Neural progenitor cell (in vitro differentiated cells): ENCODE measurements at regions not wholly inside any gene's neighbourhood (a gene's known extent, or its start where the extent isn't known, plus 50 kb on each side); places are given as distances from the start of the nearest gene placed in this dataset.

Experiments
- DNase-seq: peaks from one replicate; pipeline ENCODE4 v3.0.0-alpha.2; 2016; ENCODE audit warnings: low spot score
- H2AFZ ChIP-seq: fragments of 200-600 bp; sonication (generic); replicated peaks from 2 replicates; pipeline ENCODE4 v1.6.1; 2016; ENCODE audit warnings: antibody characterized with exemption
- H3F3A ChIP-seq: fragments of 200-600 bp; sonication (generic); 2 replicates; pipeline ENCODE4 v1.6.1; 2016; ENCODE audit warnings: antibody characterized with exemption, low read depth
- H3K27ac ChIP-seq: fragments of 200-600 bp; sonication (generic); 2 replicates; pipeline ENCODE4 v1.5.1; 2016; ENCODE audit warnings: mild to moderate bottlenecking
- H3K27me3 ChIP-seq: fragments of 200-600 bp; sonication (generic); 2 replicates; pipeline ENCODE4 v1.6.1; 2016; ENCODE audit warnings: mild to moderate bottlenecking, moderate library complexity
- H3K36me3 ChIP-seq: fragments of 200-600 bp; sonication (generic); 2 replicates; pipeline ENCODE4 v1.5.1; 2016
- H3K4me1 ChIP-seq: fragments of 200-600 bp; sonication (generic); 2 replicates; pipeline ENCODE4 v1.6.1; 2016; ENCODE audit warnings: mixed run types
- H3K4me2 ChIP-seq: fragments of 200-600 bp; sonication (generic); 2 replicates; pipeline ENCODE4 v1.6.1; 2016
- H3K4me3 ChIP-seq: fragments of 200-600 bp; sonication (generic); 2 replicates; pipeline ENCODE4 v1.5.1; 2016
- H3K79me2 ChIP-seq: fragments of 200-600 bp; sonication (generic); 2 replicates; pipeline ENCODE4 v1.6.1; 2016; ENCODE audit warnings: low read depth
- H3K9ac ChIP-seq: fragments of 200-600 bp; sonication (generic); 2 replicates; pipeline ENCODE4 v1.6.1; 2016
- H3K9me3 ChIP-seq: fragments of 200-600 bp; sonication (generic); 2 replicates; pipeline ENCODE4 v1.5.1; 2016; ENCODE audit warnings: low read depth
- H4K20me1 ChIP-seq: fragments of 200-600 bp; sonication (generic); 2 replicates; pipeline ENCODE4 v1.6.1; 2016; ENCODE audit warnings: low read depth
- H3K27ac Mint-ChIP-seq: 3 replicates; pipeline ENCODE4 v1.8.0; 2021; ENCODE audit warnings: mixed read lengths
- H3K27me3 Mint-ChIP-seq: 2 replicates; pipeline ENCODE4 v1.8.0; 2022; ENCODE audit warnings: low read depth, mild to moderate bottlenecking, inconsistent platforms, moderate library complexity, mixed read lengths; ENCODE audit not compliant: insufficient read depth
- H3K36me3 Mint-ChIP-seq: 3 replicates; pipeline ENCODE4 v1.8.0; 2021; ENCODE audit warnings: mixed read lengths
- H3K4me1 Mint-ChIP-seq: 3 replicates; pipeline ENCODE4 v1.8.0; 2021; ENCODE audit warnings: mixed read lengths
- H3K4me3 Mint-ChIP-seq: 3 replicates; pipeline ENCODE4 v1.8.0; 2021; ENCODE audit warnings: mild to moderate bottlenecking, moderate library complexity, mixed read lengths
- H3K9me3 Mint-ChIP-seq: 3 replicates; pipeline ENCODE4 v1.8.0; 2020; ENCODE audit warnings: mixed read lengths
- EZH2 ChIP-seq: fragments of 200-600 bp; sonication (generic); IDR thresholded peaks from 2 replicates; pipeline ENCODE4 v1.6.1; 2017; ENCODE audit warnings: antibody characterized with exemption, mild to moderate bottlenecking, moderate library complexity
- EZH2phosphoT487 ChIP-seq: fragments of 200-600 bp; sonication (generic); IDR thresholded peaks from 2 replicates; pipeline ENCODE4 v1.6.1; 2017; ENCODE audit warnings: antibody characterized with exemption
- TF ChIP-seq, protein P1 (sequence below): fragments of 200-600 bp; sonication (generic); IDR thresholded peaks from 2 replicates; pipeline ENCODE4 v1.5.1; 2017; ENCODE audit warnings: antibody characterized with exemption, mild to moderate bottlenecking

DNA sequence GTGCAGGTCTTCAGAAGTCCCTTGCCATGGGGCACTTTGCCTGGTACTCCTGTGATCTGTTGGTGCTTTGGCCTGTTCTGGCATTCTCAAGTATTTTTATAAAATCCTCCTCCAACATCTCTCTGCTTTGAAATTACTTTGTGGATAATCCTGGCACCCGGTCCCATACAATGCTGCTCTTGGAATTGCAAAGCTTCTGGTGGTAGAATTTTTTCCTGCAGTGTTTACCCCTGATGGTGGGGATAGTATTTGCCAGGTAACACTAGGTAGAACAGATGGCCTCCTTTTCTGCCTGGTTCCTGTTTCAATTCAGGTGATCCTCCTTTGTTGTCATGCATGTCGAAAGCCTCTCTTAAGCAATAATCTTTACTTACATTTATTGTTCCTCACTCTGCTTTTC, 109.8 kb upstream of the ATP10B start:
- no peaks in the 10 kb centered on the region for H3K79me2 ChIP-seq
- H3K36me3 ChIP-seq, result no peaks in the 10 kb centered on the region
- H4K20me1 ChIP-seq, result no peaks in the 10 kb centered on the region
- Mint-ChIP-seq H3K4me1 (peaks cover 9% of the 10 kb centered on the region), H3K9me3 (no peaks in the 10 kb centered on the region), H3K27me3 (no peaks in the 10 kb centered on the region), H3K27ac (no peak overlapping the region), H3K36me3 (no peaks in the 10 kb centered on the region), H3K4me3 (no peak overlapping the region)
- no peak overlapping the region for H2AFZ ChIP-seq
- H3K27ac ChIP-seq, result no peak overlapping the region
- peaks cover 4% of the 10 kb centered on the region for H3K4me1 ChIP-seq
- no peaks in the 10 kb centered on the region for H3F3A ChIP-seq
- H3K4me2 ChIP-seq, result no peak overlapping the region
- DNase-seq, result no peak
- H3K4me3 ChIP-seq, result no peak overlapping the region
- H3K27me3 ChIP-seq, result no peaks in the 10 kb centered on the region
- H3K9me3 ChIP-seq, result no peaks in the 10 kb centered on the region
- TF ChIP-seq, protein P1, sequence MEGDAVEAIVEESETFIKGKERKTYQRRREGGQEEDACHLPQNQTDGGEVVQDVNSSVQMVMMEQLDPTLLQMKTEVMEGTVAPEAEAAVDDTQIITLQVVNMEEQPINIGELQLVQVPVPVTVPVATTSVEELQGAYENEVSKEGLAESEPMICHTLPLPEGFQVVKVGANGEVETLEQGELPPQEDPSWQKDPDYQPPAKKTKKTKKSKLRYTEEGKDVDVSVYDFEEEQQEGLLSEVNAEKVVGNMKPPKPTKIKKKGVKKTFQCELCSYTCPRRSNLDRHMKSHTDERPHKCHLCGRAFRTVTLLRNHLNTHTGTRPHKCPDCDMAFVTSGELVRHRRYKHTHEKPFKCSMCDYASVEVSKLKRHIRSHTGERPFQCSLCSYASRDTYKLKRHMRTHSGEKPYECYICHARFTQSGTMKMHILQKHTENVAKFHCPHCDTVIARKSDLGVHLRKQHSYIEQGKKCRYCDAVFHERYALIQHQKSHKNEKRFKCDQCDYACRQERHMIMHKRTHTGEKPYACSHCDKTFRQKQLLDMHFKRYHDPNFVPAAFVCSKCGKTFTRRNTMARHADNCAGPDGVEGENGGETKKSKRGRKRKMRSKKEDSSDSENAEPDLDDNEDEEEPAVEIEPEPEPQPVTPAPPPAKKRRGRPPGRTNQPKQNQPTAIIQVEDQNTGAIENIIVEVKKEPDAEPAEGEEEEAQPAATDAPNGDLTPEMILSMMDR, result no peak
- TF ChIP-seq EZH2 (no peak), EZH2phosphoT487 (no peak)
- no peak overlapping the region for H3K9ac ChIP-seq

DNA sequence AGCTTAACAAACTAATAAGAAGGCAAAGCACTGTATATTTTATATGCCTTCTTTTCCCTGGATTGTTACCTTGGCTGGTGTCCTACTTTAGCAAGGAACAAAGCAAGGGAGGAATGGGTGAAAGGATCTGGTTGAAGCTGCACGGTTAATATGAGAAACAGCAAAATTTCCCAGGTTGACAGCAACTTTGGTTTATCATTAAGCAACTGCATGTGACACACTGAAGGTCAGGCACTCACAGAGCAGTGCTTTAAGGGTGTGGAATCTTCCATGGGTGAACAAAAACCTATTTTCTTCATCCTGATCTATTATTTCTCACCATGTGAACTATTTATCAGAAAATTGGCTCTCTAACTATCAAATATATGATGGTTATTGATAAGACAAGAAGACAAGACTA, 109.0 kb upstream of the ATP10B start:
- Histone ChIP-seq H3K27ac (no peak overlapping the region), H2AFZ (no peak overlapping the region), H3K4me2 (no peak overlapping the region), H3K27me3 (no peaks in the 10 kb centered on the region), H3K4me3 (no peak overlapping the region), H3K79me2 (no peaks in the 10 kb centered on the region), H4K20me1 (no peaks in the 10 kb centered on the region), H3K9me3 (no peaks in the 10 kb centered on the region), H3K36me3 (no peaks in the 10 kb centered on the region), H3K4me1 (no peaks in the 10 kb centered on the region), H3F3A (no peaks in the 10 kb centered on the region), H3K9ac (no peak overlapping the region)
- Mint-ChIP-seq H3K27ac (no peak overlapping the region), H3K27me3 (no peaks in the 10 kb centered on the region), H3K9me3 (no peaks in the 10 kb centered on the region), H3K4me1 (peaks cover 8% of the 10 kb centered on the region), H3K36me3 (no peaks in the 10 kb centered on the region), H3K4me3 (no peak overlapping the region)
- TF ChIP-seq EZH2 (no peak), EZH2phosphoT487 (no peak)
- TF ChIP-seq, protein P1, result no peak
- no peak for DNase-seq

DNA sequence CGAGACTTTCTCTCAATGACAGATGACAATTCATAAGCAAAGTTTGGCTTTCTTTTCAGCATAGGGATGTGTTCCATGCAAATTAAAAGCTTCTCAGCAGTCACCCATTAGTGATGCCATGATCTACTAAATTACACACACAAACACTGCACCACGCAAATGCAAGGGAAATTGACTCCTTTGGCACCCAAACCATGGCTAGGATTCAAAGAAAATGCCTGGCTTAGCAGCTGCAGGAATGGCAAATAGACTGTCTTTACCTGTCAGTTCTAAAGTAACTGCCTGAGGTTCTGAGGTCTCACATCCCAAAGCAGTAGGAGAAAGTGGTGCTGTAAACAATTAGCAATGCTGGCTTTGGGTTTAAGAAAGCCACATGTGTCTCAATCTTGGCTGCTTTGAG, 108.6 kb upstream of the ATP10B start:
- Mint-ChIP-seq H3K9me3 (no peaks in the 10 kb centered on the region), H3K4me3 (no peak overlapping the region), H3K27ac (no peak overlapping the region), H3K4me1 (peaks cover 8% of the 10 kb centered on the region), H3K27me3 (no peaks in the 10 kb centered on the region), H3K36me3 (no peaks in the 10 kb centered on the region)
- no peak overlapping the region for H3K4me3 ChIP-seq
- H3K27ac ChIP-seq, result no peak overlapping the region
- no peaks in the 10 kb centered on the region for H3K27me3 ChIP-seq
- no peaks in the 10 kb centered on the region for H3K9me3 ChIP-seq
- H2AFZ ChIP-seq, result no peak overlapping the region
- no peaks in the 10 kb centered on the region for H3K36me3 ChIP-seq
- H3K79me2 ChIP-seq, result no peaks in the 10 kb centered on the region
- H3F3A ChIP-seq, result no peaks in the 10 kb centered on the region
- H4K20me1 ChIP-seq, result no peaks in the 10 kb centered on the region
- DNase-seq, result no peak
- no peak overlapping the region for H3K4me2 ChIP-seq
- H3K9ac ChIP-seq, result no peak overlapping the region
- TF ChIP-seq, protein P1, result no peak
- TF ChIP-seq EZH2 (no peak), EZH2phosphoT487 (no peak)
- H3K4me1 ChIP-seq, result no peaks in the 10 kb centered on the region

DNA sequence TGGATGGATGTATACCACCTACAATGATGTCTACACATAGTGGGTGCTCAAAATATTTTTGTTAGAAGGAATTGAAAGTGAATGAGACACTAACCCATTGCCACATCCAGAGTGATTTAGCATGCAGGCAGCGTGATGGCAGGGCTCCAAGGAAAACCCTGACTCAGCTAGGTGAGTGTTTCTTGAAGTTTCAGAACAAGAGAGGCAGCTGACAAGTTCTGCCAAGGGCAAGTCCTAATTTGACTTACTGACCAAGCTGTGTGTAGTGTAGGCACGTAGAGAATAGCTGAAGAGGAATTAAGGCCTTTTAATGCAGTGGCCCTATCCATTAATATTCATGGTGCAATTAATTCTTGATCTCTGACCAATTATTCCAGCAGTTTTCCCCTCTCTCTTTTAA, 107.8 kb upstream of the ATP10B start:
- no peak overlapping the region for H3K4me2 ChIP-seq
- no peak overlapping the region for H2AFZ ChIP-seq
- no peak overlapping the region for H3K4me3 Mint-ChIP-seq
- H4K20me1 ChIP-seq, result no peaks in the 10 kb centered on the region
- no peak overlapping the region for H3K4me3 ChIP-seq
- H3K79me2 ChIP-seq, result no peaks in the 10 kb centered on the region
- peaks cover 8% of the 10 kb centered on the region for H3K4me1 Mint-ChIP-seq
- no peaks in the 10 kb centered on the region for H3K4me1 ChIP-seq
- H3K9ac ChIP-seq, result no peak overlapping the region
- H3K36me3 Mint-ChIP-seq, result no peaks in the 10 kb centered on the region
- H3K27ac Mint-ChIP-seq, result no peak overlapping the region
- H3K27me3 Mint-ChIP-seq, result no peaks in the 10 kb centered on the region
- no peaks in the 10 kb centered on the region for H3F3A ChIP-seq
- H3K9me3 Mint-ChIP-seq, result no peaks in the 10 kb centered on the region
- TF ChIP-seq, protein P1, result no peak
- no peak for TF ChIP-seq EZH2phosphoT487
- TF ChIP-seq EZH2, result no peak
- H3K36me3 ChIP-seq, result no peaks in the 10 kb centered on the region
- no peaks in the 10 kb centered on the region for H3K27me3 ChIP-seq
- H3K9me3 ChIP-seq, result no peaks in the 10 kb centered on the region
- no peak for DNase-seq
- no peak overlapping the region for H3K27ac ChIP-seq
